Esophagus squamous epithelium (tissue), 4 donors: ENCODE measurements at regions not wholly inside any gene's neighbourhood (a gene's known extent, or its start where the extent isn't known, plus 50 kb on each side); places are given as distances from the start of the nearest gene placed in this dataset.

Experiments used
- CTCF ChIP-seq, 6 experiments: fragments of 450-650 bp in 4 of 6; fragments of 200-600 bp in 2 of 6; sonication (generic) in 2 of 6; IDR thresholded peaks; one replicate each; pipeline ENCODE4 v1.5.1; 2016 to 2019; ENCODE audit warnings: antibody characterized with exemption in 6 of 6, mild to moderate bottlenecking in 4 of 6, moderate library complexity in 4 of 6
- POLR2A ChIP-seq, 4 donors: fragments of 450-650 bp; IDR thresholded peaks; one replicate each; pipeline ENCODE4 v1.6.1; 2017; ENCODE audit warnings: antibody characterized with exemption in 4 of 4, mild to moderate bottlenecking in 4 of 4, moderate library complexity in 3 of 4

GRCh38 chr10:109281347-109281746 is 642.0 kb downstream of the XPNPEP1 start:
- TF ChIP-seq POLR2A (IDR thresholded peaks at IDR 0.05), result no peak
- TF ChIP-seq CTCF (IDR thresholded peaks at IDR 0.05), result no peak
